HEK293 (cell line): ENCODE measurements at regions not wholly inside any gene's neighbourhood (a gene's known extent, or its start where the extent isn't known, plus 50 kb on each side); places are given as distances from the start of the nearest gene placed in this dataset.

Source experiments
- BCL11A ChIP-seq: fragments of 450-650 bp; formaldehyde crosslinking; IDR thresholded peaks from 2 replicates; pipeline ENCODE4 v1.5.1; 2016; ENCODE audit warnings: low read depth, missing biosample characterization, missing genetic modification characterization
- EGR2 ChIP-seq: fragments of 450-650 bp; formaldehyde crosslinking; IDR thresholded peaks from 2 replicates; pipeline ENCODE4 v1.5.1; 2016; ENCODE audit warnings: low read depth, missing biosample characterization, missing genetic modification characterization
- ZNF274 ChIP-seq, 2 experiments: fragments of 200-500 bp in 1 of 2; fragments of 450-650 bp in 1 of 2; sonication (Bioruptor generic) in 1 of 2; formaldehyde crosslinking in 1 of 2; IDR thresholded peaks; 2 replicates each; pipeline versions ENCODE4 v1.5.1 to v1.6.1; 2014 to 2016; ENCODE audit warnings: borderline replicate concordance in 1 of 2, inconsistent platforms in 1 of 2, low read length in 1 of 2, missing biosample characterization in 1 of 2, missing genetic modification characterization in 1 of 2
- TF ChIP-seq, protein P1 (sequence below): fragments of 450-650 bp; formaldehyde crosslinking; IDR thresholded peaks from 2 replicates; pipeline ENCODE4 v1.5.1; 2016; ENCODE audit warnings: missing biosample characterization, missing genetic modification characterization

DNA sequence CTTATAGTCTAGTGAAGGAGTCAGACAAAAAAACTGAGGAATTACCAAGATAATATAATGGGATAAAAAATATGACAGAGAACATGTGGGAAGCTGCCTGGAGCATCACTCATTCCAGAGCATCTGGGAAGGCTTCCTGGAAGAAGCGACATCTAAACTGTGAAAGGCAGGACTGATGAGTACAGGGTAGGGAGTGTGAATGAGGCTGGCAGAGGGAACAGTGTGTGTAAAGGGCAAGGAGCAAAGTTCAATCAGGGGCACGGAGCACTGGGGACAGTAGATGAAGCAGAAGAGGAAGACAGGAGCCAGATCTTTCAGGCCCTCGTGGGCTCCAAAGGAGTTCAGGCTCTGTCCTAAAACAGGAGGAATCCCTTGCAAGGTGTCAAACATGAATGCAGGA is 55.8 kb upstream of the PRDM11 start:
- TF ChIP-seq EGR2 (tag by site-specific recombination), result no peak
- TF ChIP-seq ZNF274 (IDR thresholded peaks at IDR 0.05; ENCODE audit: low read length), result no peak
- TF ChIP-seq ZNF274 (tag by site-specific recombination; IDR thresholded peaks at IDR 0.05; ENCODE audit: borderline replicate concordance), result no peak
- TF ChIP-seq, protein P1, sequence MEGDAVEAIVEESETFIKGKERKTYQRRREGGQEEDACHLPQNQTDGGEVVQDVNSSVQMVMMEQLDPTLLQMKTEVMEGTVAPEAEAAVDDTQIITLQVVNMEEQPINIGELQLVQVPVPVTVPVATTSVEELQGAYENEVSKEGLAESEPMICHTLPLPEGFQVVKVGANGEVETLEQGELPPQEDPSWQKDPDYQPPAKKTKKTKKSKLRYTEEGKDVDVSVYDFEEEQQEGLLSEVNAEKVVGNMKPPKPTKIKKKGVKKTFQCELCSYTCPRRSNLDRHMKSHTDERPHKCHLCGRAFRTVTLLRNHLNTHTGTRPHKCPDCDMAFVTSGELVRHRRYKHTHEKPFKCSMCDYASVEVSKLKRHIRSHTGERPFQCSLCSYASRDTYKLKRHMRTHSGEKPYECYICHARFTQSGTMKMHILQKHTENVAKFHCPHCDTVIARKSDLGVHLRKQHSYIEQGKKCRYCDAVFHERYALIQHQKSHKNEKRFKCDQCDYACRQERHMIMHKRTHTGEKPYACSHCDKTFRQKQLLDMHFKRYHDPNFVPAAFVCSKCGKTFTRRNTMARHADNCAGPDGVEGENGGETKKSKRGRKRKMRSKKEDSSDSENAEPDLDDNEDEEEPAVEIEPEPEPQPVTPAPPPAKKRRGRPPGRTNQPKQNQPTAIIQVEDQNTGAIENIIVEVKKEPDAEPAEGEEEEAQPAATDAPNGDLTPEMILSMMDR (tag by site-specific recombination), result no peak
- TF ChIP-seq BCL11A (tag by site-specific recombination), result no peak
